GM19455 (cell line): ENCODE measurements at regions not wholly inside any gene's neighbourhood (a gene's known extent, or its start where the extent isn't known, plus 50 kb on each side); places are given as distances from the start of the nearest gene placed in this dataset.
"Not testable (repeated sequence)": the region's sequence is repeated elsewhere in the genome, so short reads cannot be mapped to it uniquely, and the experiment has no call there.

ENCODE experiments used
- ATAC-seq: cut with Tn5 transposase; IDR thresholded peaks from one replicate; pipeline ENCODE4 v1.9.1; 2021; ENCODE audit not compliant: unreplicated experiment

DNA sequence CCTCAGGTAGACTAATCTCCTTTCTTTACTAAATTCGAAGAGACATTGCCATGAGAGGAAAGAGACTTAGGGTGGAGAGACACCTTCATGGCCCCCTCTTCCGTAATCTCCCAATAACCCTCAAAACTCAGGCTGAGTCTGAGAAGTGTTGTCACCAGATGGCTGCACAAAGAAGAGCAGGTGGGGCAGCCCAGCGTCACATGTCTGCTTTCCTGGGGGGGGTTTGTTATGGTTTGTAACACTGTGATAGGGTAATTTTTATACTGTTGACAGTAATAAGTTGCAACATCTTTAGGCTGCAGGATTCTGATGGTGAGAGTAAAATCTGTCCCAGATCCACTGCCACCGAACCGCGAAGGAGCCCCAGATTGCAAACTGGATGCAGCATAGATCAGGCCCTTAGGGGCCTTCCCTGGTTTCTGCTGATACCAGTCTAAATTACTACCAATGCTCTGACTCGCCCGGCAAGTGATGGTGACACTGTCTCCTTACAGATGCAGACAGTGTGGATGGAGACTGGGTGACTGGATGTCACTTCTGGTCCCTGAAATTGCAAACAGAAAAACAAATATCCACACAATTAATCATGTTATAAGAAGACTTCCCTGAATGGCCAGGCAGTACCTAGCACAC, 595.1 kb downstream of the RPIA start:
- not testable (repeated sequence) for ATAC-seq

DNA sequence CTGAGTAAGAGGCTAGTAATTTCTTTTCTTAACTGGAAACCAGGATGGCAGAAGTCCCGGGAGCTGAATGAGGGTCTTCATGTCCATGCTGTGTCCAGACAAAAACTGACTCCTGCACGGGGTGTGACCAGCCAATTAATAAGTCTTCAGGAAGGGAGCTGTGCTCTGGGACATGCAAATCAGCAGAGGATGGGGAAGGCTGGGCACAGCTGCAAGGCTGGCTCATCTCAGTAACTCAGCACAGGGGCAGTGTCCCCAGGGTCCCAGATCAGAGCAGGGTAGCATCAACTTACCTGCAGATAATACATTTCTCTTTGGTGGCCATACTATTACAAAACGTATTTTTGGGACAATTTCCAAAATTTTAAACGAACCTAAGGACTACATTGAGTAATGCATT, 595.6 kb downstream of the RPIA start:
- ATAC-seq = not testable (repeated sequence)

DNA sequence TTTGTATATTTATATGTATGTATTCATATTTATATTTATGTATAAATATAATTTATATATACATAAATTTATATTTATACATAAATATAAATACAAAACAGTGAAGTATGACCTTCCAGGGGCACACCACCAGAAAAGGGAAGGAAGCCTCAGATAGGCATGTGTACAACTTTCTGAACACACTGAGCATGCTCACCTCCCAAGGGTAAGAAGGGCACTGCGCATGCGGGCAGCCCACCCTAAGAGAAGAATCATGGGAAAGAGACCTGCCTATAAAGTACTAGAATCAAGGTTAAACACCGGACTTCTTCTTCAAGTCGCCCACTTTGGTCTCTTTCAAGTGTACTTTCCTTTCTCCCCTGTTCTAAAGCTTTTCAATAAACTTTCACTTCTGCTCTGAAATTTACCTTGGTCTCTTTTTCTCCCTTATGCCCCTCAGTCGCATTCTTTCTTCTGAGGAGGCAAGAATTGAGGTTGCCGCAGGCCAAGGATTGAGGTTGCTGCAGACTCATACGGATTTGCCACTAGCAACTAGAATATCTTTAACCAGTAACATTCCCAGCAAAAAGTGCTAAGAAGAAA, 600.3 kb downstream of the RPIA start:
- ATAC-seq = not testable (repeated sequence)

DNA sequence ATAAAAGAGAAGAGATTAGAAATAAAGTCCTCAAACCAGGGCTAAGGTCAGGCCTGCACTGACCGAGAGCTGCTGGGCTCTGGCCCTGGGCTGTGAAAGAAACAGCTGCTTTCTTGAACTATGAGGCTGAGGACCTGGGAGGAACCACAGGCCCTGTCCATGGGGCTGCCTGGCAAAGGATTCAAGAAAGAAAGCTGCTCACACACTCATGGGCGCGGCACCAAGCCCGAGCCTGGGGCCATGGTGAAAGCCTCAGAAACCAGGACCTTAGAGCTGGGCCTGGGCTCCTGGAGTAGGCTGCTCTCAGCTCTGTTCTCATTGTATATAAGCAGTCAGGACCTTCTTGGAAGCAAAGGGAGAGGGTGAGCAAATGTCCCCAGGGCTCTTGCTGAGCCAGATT, 601.9 kb downstream of the RPIA start:
- ATAC-seq = not testable (repeated sequence)

DNA sequence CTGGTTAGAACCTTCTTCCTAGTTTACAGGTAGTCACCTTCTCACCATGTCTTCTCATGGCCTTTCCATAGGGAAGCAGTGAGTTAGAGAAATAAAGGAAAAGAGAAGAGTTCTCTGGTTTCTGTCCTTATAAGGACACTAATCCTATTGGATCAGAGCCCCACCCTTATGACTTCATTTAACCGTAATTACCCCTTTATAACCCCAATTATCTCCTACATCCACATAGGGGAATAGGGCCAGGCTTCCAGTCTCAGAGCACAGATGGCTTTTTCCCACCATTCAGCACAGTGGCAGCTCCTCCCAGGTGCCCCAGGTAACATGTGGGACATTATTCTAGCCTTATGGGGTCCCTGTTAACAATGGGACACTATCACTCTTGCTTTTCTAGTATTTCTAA, 602.9 kb downstream of the RPIA start:
- ATAC-seq = not testable (repeated sequence)

DNA sequence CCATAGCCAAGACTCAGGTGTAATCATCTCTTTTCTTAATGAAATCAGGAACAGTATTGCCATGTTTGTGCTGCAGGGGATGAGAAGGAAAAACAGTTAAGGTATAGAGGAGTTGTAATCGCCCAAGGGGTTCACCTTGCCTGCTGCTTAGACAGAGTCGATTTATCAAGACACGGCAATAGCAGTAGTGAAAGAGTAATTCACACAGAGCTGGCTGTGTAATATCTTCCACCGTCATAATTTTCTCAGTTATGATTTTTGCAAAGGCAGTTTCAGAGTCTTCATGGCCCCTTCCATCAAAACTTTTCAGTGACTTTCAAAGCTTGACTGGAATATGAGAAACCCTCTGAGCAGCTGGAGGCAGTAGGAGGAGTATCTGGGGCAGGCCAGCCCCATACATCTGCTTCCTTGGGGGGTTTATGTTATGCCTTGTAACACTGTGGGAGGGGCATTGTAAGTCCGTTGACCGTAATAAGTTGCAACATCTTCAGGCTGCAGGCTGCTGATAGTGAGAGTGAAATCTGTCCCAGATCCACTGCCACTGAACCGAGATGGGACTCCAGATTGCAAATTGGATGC, 605.4 kb downstream of the RPIA start:
- not testable (repeated sequence) for ATAC-seq

DNA sequence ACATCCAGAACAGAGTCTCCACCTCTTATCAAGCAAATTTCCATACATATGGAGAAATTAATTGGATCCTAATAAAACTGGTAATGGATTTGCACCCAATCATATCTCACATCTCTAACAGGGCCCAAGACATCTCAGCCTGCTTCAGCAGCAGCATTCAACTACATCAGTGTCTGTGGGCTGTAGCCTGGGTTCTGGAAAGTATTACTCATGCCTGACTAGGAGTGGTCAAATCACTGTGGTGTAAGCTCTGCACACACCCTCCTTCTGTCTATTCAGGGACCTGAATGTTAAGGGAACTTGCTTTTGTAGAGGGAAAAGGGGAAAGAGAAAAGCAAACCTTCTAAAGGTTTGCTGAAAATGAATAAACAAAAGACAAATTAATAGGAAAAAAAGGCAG, 607.7 kb downstream of the RPIA start:
- ATAC-seq = not testable (repeated sequence)

DNA sequence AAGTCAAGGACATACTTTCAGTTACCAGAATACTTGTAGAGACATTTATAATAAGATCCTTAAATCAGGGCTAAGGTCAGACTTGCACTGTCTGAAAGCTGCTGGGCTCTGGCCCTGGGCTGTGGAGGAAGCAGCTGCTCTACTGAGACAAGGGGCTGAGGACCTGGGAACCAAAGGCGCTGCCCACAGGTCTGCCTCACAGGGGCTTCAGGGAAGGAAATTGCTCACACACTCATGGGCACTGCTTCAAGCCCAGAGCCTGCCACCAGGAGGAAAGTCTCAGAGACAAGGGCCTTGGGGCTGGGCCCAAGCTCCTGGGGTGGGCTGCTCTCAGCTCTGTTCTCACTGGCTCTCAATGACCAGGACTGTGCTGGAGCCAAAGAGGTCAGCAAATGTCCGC, 614.1 kb downstream of the RPIA start:
- ATAC-seq = not testable (repeated sequence)

DNA sequence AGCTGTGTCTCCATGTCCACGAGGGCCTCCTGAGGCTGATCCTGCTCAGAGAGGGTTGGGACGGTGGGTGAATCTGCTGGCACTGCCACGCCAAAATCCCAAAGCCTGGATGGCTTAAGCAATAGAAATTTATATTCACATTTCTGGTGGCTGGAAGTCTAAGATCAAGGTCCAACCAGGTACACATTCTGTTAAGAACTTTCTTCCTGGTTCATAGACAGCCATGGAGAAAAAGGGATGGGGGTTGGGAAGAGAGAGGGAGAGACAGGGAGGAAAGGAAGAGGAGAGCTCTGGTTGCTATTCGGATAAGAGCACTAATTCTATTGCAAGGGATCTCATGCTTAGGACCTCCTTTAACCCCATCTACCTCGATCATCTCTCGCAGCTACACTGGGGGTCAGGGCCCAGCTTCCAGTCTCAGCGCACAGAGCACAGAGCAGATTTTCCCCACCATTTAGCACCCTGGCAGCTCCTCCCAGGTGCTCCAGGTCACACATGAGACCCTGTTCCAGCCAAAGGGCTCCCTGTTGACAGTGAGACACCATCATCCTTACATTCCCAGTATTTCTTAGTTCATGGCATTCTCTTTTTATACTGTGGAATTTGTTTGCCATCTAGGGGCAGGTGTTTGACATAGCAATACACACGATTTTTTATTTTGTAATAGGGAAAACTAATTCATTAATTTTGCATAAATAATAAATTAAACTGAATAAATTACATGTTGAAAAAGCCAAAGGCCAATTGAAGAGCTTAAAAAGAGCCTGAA, 615.6 kb downstream of the RPIA start:
- ATAC-seq = not testable (repeated sequence)

DNA sequence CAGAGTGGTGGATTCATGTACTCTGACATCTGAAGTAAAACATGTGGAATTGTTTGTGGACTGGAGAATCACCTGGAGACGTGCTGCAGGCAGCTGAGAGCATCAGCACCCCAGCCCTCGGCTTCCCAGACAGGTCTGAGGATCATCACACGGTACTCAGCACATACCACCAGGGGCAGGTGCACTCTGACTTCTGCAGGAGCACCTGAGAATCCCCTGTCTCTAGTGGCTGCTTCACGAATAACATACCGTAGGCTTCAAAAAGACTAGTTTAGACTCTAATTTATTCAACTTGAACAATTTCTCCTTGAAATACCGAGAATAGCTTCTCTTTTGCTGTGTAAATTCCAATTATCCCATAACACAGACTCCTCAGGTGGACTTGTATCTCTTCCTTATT, 627.5 kb downstream of the RPIA start:
- ATAC-seq = not testable (repeated sequence)

DNA sequence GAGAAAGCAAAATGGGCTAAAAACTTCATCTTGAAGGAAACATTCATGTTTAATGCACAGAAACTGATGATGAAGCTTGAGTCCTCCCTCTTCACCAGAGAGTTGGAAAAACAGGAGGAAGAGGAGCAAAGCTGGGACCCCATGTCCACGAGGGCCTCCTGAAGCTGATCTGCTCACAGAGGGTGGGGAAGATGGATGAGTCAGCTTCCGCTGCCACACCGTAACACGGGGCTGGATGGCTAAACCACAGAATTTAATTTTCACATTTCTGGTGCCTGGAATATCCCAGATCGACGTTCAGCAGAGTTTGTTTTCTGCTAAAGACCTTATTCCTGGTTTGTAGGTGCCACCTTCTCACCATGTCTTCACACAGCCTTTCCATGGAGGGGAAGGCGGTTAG, 634.4 kb downstream of the RPIA start:
- not testable (repeated sequence) for ATAC-seq

DNA sequence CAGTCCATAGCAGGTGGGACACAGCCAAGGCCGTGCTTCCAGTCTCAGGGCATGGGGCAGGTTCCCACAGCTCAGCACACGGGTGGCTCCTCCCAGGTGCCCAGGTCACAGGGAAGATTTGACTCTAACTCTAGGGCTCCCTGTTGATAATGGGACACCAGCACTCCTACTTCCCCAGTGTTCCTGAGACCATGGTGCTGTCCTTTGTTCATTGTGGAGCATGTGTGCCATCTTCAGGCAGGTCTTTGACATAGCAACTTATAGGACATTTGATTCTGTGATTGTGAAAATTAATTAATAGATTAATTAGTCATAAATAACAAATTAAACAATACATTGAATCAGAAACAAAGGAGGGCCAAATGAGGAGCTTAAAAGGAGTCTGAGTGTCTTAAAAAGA, 635.0 kb downstream of the RPIA start:
- not testable (repeated sequence) for ATAC-seq

DNA sequence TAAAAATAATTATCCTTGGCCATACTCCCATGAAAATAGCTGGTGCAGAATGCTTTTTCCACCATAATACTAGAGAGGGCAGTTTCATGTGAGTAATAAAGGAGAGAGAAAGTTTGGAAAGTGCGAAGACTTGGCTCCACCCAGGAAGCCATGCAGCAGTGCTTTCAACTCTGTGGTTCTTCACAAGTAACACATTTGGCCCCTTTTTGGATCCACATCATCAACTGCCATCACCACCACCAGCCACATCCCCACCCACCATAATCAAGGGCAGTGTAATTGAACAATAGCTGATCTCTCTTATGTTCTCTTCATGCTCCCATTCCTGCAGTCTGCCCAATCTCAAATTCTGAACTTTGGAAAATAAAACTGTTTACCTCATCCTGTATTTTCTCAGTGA, 637.3 kb downstream of the RPIA start:
- ATAC-seq = not testable (repeated sequence)
